D721Med (cell line): ENCODE measurements at regions not wholly inside any gene's neighbourhood (a gene's known extent, or its start where the extent isn't known, plus 50 kb on each side); places are given as distances from the start of the nearest gene placed in this dataset.
"Not testable (repeated sequence)": the region's sequence is repeated elsewhere in the genome, so short reads cannot be mapped to it uniquely, and the experiment has no call there.

Source experiments
- DNase-seq: peaks from one replicate; pipeline ENCODE4 v3.0.0; 2011; ENCODE audit warnings: low spot score; ENCODE audit not compliant: insufficient read length
- FAIRE-seq: peaks from 2 replicates; lab custom pipeline; 2011; peaks lifted over from hg19 to GRCh38; lab: Jason Lieb, UNC
- CTCF ChIP-seq: IDR thresholded peaks from 2 replicates; pipeline ENCODE4 v1.5.1; 2012; ENCODE audit warnings: mild to moderate bottlenecking, control low read depth; ENCODE audit not compliant: insufficient read depth; ENCODE audit errors: missing control alignments

- no peak for TF ChIP-seq CTCF
- DNase-seq: no peak
- no peak for FAIRE-seq
These were observed 775.0 kb downstream of the DIPK2A start for GRCh38 chr3:144746631-144747030.

DNA sequence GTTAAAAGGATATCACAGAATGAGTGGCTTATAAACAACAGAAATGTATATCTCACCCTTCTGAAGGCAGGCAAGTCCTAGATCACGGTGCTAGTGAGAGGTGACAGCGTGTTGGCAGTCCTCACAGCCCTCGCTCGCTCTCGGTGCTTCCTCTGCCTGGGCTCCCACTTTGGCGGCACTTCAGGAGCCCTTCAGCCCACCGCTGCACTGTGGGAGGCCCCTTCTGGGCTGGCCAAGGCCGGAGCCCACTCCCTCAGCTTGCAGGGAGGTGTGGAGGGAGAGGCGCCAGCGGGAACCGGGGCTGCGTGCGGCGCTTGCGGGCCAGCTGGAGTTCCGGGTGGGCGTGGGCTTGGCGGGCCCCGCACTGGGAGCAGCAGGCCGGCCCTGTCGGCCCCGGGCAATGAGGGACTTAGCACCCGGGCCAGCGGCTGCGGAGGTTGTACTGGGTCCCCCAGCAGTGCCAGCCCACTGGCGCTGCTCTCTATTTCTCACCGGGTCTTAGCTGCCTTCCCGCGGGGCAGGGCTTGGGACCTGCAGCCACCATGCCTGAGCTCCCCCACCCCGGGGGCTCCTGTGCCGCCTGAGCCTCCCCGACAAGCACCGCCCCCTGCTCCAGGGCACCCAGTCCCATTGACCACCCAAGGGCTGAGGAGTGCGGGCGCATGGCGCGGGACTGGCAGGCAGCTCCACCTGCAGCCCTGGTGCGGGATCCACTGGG, 778.1 kb downstream of the DIPK2A start:
- not testable (repeated sequence) for DNase-seq, FAIRE-seq

DNA sequence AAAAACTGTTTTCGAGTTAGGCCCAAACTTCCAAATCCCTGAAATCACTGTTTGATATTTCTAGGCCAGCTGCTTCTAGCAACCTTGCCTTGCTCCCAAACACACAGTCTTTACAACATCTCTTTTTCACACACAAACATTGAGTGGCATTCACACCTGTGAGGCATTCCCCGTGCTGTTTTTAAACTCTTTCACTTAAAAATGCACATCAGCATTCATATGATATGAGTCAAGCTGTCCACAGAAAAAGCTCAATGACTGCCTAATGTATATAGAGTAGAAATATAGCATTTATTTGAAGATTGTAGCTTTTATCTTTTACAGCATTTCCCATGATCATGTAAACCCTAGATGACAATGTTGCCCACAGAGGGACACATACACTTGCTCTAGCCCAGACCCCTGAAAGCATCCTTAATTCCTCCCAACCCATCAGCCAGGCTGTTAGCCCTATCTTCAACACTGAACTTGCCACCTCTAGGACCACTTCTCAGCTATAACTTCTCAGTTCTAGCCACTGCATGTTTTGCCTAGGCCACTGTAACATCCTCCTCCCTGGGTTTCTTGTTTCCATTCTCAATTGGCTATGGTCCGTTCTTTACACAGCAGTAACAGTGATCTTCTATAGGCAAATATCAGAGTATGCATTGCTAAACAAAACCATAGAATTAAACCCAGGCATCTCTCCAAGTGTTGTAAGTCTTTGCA, 782.6 kb downstream of the DIPK2A start:
- FAIRE-seq: no peak
- no peak for DNase-seq

GRCh38 chr3:144756704-144757440, 785.2 kb downstream of the DIPK2A start:
- FAIRE-seq: no peak

More for the DNA sequence above, 782.6 kb downstream of the DIPK2A start:
- no peak for TF ChIP-seq CTCF

GRCh38 chr3:144760831-144761230, 789.2 kb downstream of the DIPK2A start:
- FAIRE-seq: no peak
- TF ChIP-seq CTCF: no peak
- no peak for DNase-seq

More at GRCh38 chr3:144756704-144757440, 785.2 kb downstream of the DIPK2A start:
- TF ChIP-seq CTCF: no peak
- no peak for DNase-seq

DNA sequence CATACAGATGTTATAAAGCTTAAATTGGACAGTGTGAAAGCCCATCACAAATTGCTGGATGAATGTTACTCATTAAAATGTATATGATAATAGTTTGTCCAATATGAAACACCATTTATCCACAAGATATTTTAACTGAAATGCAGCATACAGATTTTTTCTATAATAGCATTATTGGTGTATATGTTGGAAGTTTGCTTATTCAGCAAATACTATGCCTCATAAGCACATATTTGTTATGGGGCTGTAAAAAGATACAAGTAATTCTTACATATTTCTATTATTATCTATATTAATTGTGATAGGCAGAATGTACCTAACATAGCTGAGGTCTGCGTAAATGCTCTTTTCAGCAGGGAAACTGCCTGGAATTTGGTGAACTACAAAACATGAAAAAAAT, 790.5 kb downstream of the DIPK2A start:
- no peak for FAIRE-seq
- DNase-seq: no peak
- no peak for TF ChIP-seq CTCF

- FAIRE-seq (no peak), DNase-seq (no peak)
- TF ChIP-seq CTCF: no peak
These were observed 792.3 kb downstream of the DIPK2A start for GRCh38 chr3:144763878-144764454.
